HepG2 (cell line): ENCODE measurements at regions not wholly inside any gene's neighbourhood (a gene's known extent, or its start where the extent isn't known, plus 50 kb on each side); places are given as distances from the start of the nearest gene placed in this dataset.

ENCODE experiments used
- ARID2 ChIP-seq: sonication (generic); formaldehyde crosslinking; IDR thresholded peaks from 2 replicates; pipeline ENCODE4 v1.8.1; 2022; ENCODE audit warnings: mild to moderate bottlenecking, missing genetic modification reagents, borderline replicate concordance
- CEBPB ChIP-seq: IDR thresholded peaks from 2 replicates; pipeline ENCODE4 v1.6.1; 2011; ENCODE audit warnings: low read depth, low read length, improper control_type of control experiment, borderline replicate concordance
- FOXA1 ChIP-seq, 2 experiments: fragments of 450-650 bp in 1 of 2; sonication (generic) in 1 of 2; formaldehyde crosslinking in 1 of 2; IDR thresholded peaks; 2 replicates each; pipeline versions ENCODE4 v1.4.0 to v1.6.1; 2016 to 2020; ENCODE audit warnings: missing genetic modification reagents in 1 of 2
- IRF2 ChIP-seq: IDR thresholded peaks from 2 replicates; pipeline ENCODE4 v1.6.1; 2018; ENCODE audit warnings: missing genetic modification reagents, missing compliant biosample characterization
- KDM3A ChIP-seq: IDR thresholded peaks from 2 replicates; pipeline ENCODE4 v1.6.1; 2018; ENCODE audit warnings: low read depth, missing compliant biosample characterization
- LCORL ChIP-seq, 2 experiments: fragments of 450-650 bp in 1 of 2; sonication (generic) in 1 of 2; formaldehyde crosslinking in 1 of 2; IDR thresholded peaks; 2 replicates each; pipeline versions ENCODE4 v1.5.0 to v1.6.1; 2017 to 2020; ENCODE audit warnings: antibody characterized with exemption in 1 of 2, missing genetic modification reagents in 1 of 2
- PHF20 ChIP-seq: sonication (generic); formaldehyde crosslinking; IDR thresholded peaks from 2 replicates; pipeline ENCODE4 v1.5.0; 2020; ENCODE audit warnings: mild to moderate bottlenecking, missing genetic modification reagents
- RFXAP ChIP-seq: sonication (generic); formaldehyde crosslinking; IDR thresholded peaks from 2 replicates; pipeline ENCODE4 v1.4.0; 2020; ENCODE audit warnings: missing genetic modification reagents, borderline replicate concordance
- SP140L ChIP-seq: sonication (generic); formaldehyde crosslinking; IDR thresholded peaks from 2 replicates; pipeline ENCODE4 v1.4.0; 2020; ENCODE audit warnings: missing genetic modification reagents, borderline replicate concordance
- TBX2 ChIP-seq: sonication (generic); formaldehyde crosslinking; IDR thresholded peaks from 2 replicates; pipeline ENCODE4 v1.5.0; 2020; ENCODE audit warnings: missing genetic modification reagents, mild to moderate bottlenecking, borderline replicate concordance
- TCF12 ChIP-seq, 2 experiments: fragments of 450-650 bp in 1 of 2; sonication (generic) in 1 of 2; formaldehyde crosslinking in 1 of 2; IDR thresholded peaks; 2 replicates each; pipeline versions ENCODE4 v1.6.1 to v1.8.0; 2017 to 2022; ENCODE audit warnings: antibody characterized with exemption in 1 of 2, mild to moderate bottlenecking in 1 of 2, missing genetic modification reagents in 1 of 2, moderate library complexity in 1 of 2
- TRIM24 ChIP-seq: sonication (generic); formaldehyde crosslinking; IDR thresholded peaks from 2 replicates; pipeline ENCODE4 v1.8.0; 2022; ENCODE audit warnings: mild to moderate bottlenecking, missing genetic modification reagents
- ZBTB20 ChIP-seq: sonication (generic); formaldehyde crosslinking; IDR thresholded peaks from 2 replicates; pipeline ENCODE4 v1.8.1; 2023; ENCODE audit warnings: missing genetic modification reagents, low read depth, mild to moderate bottlenecking, borderline replicate concordance
- ZBTB7B ChIP-seq: sonication (generic); formaldehyde crosslinking; IDR thresholded peaks from 2 replicates; pipeline ENCODE4 v1.4.0; 2020; ENCODE audit warnings: missing genetic modification reagents
- ZMAT3 ChIP-seq: sonication (generic); formaldehyde crosslinking; conservative IDR thresholded peaks from 2 replicates; pipeline ENCODE4 v1.7.0; 2021; ENCODE audit warnings: missing genetic modification reagents
- ZMYM2 ChIP-seq: sonication (generic); formaldehyde crosslinking; IDR thresholded peaks from 2 replicates; pipeline ENCODE4 v1.8.0; 2022; ENCODE audit warnings: mild to moderate bottlenecking, missing genetic modification reagents
- ZNF205 ChIP-seq: IDR thresholded peaks from 2 replicates; pipeline ENCODE4 v1.6.1; 2018; ENCODE audit warnings: missing biosample characterization, missing genetic modification reagents
- ZNF24 ChIP-seq: fragments of 450-650 bp; IDR thresholded peaks from 2 replicates; pipeline ENCODE4 v1.6.1; 2017; ENCODE audit warnings: antibody characterized with exemption, mild to moderate bottlenecking
- ZNF276 ChIP-seq: sonication (generic); formaldehyde crosslinking; IDR thresholded peaks from 2 replicates; pipeline ENCODE4 v1.4.0; 2020; ENCODE audit warnings: mild to moderate bottlenecking, low read depth, missing genetic modification reagents
- ZNF576 ChIP-seq: sonication (generic); formaldehyde crosslinking; IDR thresholded peaks from 2 replicates; pipeline ENCODE4 v1.4.0; 2020; ENCODE audit warnings: mild to moderate bottlenecking, missing genetic modification reagents
- ZNF615 ChIP-seq: sonication (generic); formaldehyde crosslinking; IDR thresholded peaks from 2 replicates; pipeline ENCODE4 v1.5.0; 2020; ENCODE audit warnings: mild to moderate bottlenecking, missing genetic modification reagents, borderline replicate concordance
- ZNF737 ChIP-seq: sonication (generic); formaldehyde crosslinking; IDR thresholded peaks from 2 replicates; pipeline ENCODE4 v1.5.0; 2020; ENCODE audit warnings: missing genetic modification reagents, mild to moderate bottlenecking, borderline replicate concordance
- ZSCAN30 ChIP-seq: sonication (generic); formaldehyde crosslinking; IDR thresholded peaks from 2 replicates; pipeline ENCODE4 v1.5.0; 2020; ENCODE audit warnings: mild to moderate bottlenecking, missing genetic modification reagents
- TF ChIP-seq, protein P1 (sequence below): sonication (generic); formaldehyde crosslinking; IDR thresholded peaks from 2 replicates; pipeline ENCODE4 v1.4.0; 2020; ENCODE audit warnings: missing genetic modification reagents, borderline replicate concordance
- TF ChIP-seq, protein P2 (sequence below): sonication (generic); formaldehyde crosslinking; IDR thresholded peaks from 2 replicates; pipeline ENCODE4 v1.5.1; 2020; ENCODE audit warnings: missing genetic modification reagents, mild to moderate bottlenecking, borderline replicate concordance
- TF ChIP-seq, protein P3 (sequence below): IDR thresholded peaks from 2 replicates; pipeline ENCODE4 v1.6.1; 2016

- no peak for TF ChIP-seq ZMAT3 (CRISPR knock-in tag)
- no peak; the same call in 1 of the 2 replicates for TF ChIP-seq ZNF276 (CRISPR knock-in tag)
- no peak for TF ChIP-seq ZNF737 (CRISPR knock-in tag)
- TF ChIP-seq LCORL (IDR thresholded peaks at IDR 0.05) = no peak; the same call in 1 of the 2 replicates
- peak; percentile 59 for TF ChIP-seq LCORL (CRISPR knock-in tag; IDR thresholded peaks at IDR 0.05)
- no peak for TF ChIP-seq FOXA1 (IDR thresholded peaks at IDR 0.05)
- no peak for TF ChIP-seq FOXA1 (CRISPR knock-in tag; IDR thresholded peaks at IDR 0.05)
- peak; percentile 54; the same call in 1 of the 2 replicates for TF ChIP-seq IRF2 (CRISPR knock-in tag)
- no peak for TF ChIP-seq TRIM24 (CRISPR knock-in tag)
- TF ChIP-seq, protein P1, sequence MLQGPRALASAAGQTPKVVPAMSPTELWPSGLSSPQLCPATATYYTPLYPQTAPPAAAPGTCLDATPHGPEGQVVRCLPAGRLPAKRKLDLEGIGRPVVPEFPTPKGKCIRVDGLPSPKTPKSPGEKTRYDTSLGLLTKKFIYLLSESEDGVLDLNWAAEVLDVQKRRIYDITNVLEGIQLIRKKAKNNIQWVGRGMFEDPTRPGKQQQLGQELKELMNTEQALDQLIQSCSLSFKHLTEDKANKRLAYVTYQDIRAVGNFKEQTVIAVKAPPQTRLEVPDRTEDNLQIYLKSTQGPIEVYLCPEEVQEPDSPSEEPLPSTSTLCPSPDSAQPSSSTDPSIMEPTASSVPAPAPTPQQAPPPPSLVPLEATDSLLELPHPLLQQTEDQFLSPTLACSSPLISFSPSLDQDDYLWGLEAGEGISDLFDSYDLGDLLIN (CRISPR knock-in tag) = no peak
- no peak for TF ChIP-seq ARID2
- TF ChIP-seq, protein P2, sequence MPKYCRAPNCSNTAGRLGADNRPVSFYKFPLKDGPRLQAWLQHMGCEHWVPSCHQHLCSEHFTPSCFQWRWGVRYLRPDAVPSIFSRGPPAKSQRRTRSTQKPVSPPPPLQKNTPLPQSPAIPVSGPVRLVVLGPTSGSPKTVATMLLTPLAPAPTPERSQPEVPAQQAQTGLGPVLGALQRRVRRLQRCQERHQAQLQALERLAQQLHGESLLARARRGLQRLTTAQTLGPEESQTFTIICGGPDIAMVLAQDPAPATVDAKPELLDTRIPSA (CRISPR knock-in tag) = no peak
- no peak for TF ChIP-seq ZSCAN30 (CRISPR knock-in tag)
- TF ChIP-seq ZBTB20 = 0 out of 2 replicates have a peak, but pooled peaks have one; percentile 24
- TF ChIP-seq ZNF24 = no peak
- no peak for TF ChIP-seq ZNF576 (CRISPR knock-in tag)
- peak; percentile 88; the same call in 1 of the 2 replicates for TF ChIP-seq ZBTB7B (CRISPR knock-in tag)
- no peak for TF ChIP-seq ZNF615 (CRISPR knock-in tag)
- no peak for TF ChIP-seq SP140L (CRISPR knock-in tag)
- no peak for TF ChIP-seq PHF20 (CRISPR knock-in tag)
- no peak for TF ChIP-seq ZMYM2 (CRISPR knock-in tag)
- no peak for TF ChIP-seq RFXAP (CRISPR knock-in tag)
- TF ChIP-seq CEBPB = no peak
- TF ChIP-seq, protein P3, sequence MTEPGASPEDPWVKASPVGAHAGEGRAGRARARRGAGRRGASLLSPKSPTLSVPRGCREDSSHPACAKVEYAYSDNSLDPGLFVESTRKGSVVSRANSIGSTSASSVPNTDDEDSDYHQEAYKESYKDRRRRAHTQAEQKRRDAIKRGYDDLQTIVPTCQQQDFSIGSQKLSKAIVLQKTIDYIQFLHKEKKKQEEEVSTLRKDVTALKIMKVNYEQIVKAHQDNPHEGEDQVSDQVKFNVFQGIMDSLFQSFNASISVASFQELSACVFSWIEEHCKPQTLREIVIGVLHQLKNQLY (CRISPR knock-in tag) = no peak
- TF ChIP-seq TCF12 (IDR thresholded peaks at IDR 0.05) = no peak
- peak; percentile 55; the same call in 1 of the 2 replicates for TF ChIP-seq TCF12 (CRISPR knock-in tag; IDR thresholded peaks at IDR 0.05)
- TF ChIP-seq KDM3A (CRISPR knock-in tag) = no peak
- peak; percentile 97 for TF ChIP-seq TBX2
- no peak for TF ChIP-seq ZNF205
Measured at GRCh38 chr10:112898540-112899390, 51.3 kb upstream of the TCF7L2 start (continued).
